Mesenchymal stem cell (in vitro differentiated cells and primary cell): ENCODE measurements at regions not wholly inside any gene's neighbourhood (a gene's known extent, or its start where the extent isn't known, plus 50 kb on each side); places are given as distances from the start of the nearest gene placed in this dataset.

Source experiments
- DNase-seq: peaks from one replicate; pipeline ENCODE4 v3.0.0-alpha.2; 2013
- H2AFZ ChIP-seq: one replicate; pipeline ENCODE4 v1.6.1; 2013; ENCODE audit warnings: low read depth, mild to moderate bottlenecking, control low read depth, inconsistent platforms, low read length, moderate library complexity
- H2AK5ac ChIP-seq: 2 replicates; pipeline ENCODE4 v1.6.1; 2013; ENCODE audit warnings: low read length, moderate library complexity, mild to moderate bottlenecking, inconsistent platforms; ENCODE audit not compliant: severe bottlenecking
- H2BK120ac ChIP-seq: one replicate; pipeline ENCODE4 v1.6.1; 2013; ENCODE audit warnings: low read depth, mild to moderate bottlenecking, inconsistent platforms, low read length, moderate library complexity
- H2BK12ac ChIP-seq, 2 experiments: one replicate each; pipeline ENCODE4 v1.6.1; 2013; ENCODE audit warnings: inconsistent platforms in 2 of 2, low read length in 2 of 2, mild to moderate bottlenecking in 2 of 2, moderate library complexity in 2 of 2, control low read depth in 1 of 2
- H2BK15ac ChIP-seq: one replicate; pipeline ENCODE4 v1.6.1; 2013; ENCODE audit warnings: mild to moderate bottlenecking, low read depth, inconsistent platforms; ENCODE audit not compliant: poor library complexity, severe bottlenecking
- H2BK5ac ChIP-seq: 2 replicates; pipeline ENCODE4 v1.6.1; 2013; ENCODE audit warnings: low read depth, mild to moderate bottlenecking, low read length, control low read depth, inconsistent platforms; ENCODE audit not compliant: poor library complexity, severe bottlenecking
- H3K14ac ChIP-seq, 2 experiments: one replicate each; pipeline ENCODE4 v1.6.1; 2013; ENCODE audit warnings: inconsistent platforms in 2 of 2, low read length in 2 of 2, control low read depth in 1 of 2, mild to moderate bottlenecking in 1 of 2, moderate library complexity in 1 of 2
- H3K18ac ChIP-seq, 2 experiments: one replicate each; pipeline ENCODE4 v1.6.1; 2013; ENCODE audit warnings: inconsistent platforms in 2 of 2, low read length in 2 of 2, control low read depth in 1 of 2, low read depth in 1 of 2, mild to moderate bottlenecking in 1 of 2
- H3K23ac ChIP-seq, 2 experiments: one replicate each; pipeline ENCODE4 v1.6.1; 2013; ENCODE audit warnings: inconsistent platforms in 2 of 2, low read length in 2 of 2, mild to moderate bottlenecking in 2 of 2, moderate library complexity in 2 of 2, control low read depth in 1 of 2
- H3K27ac ChIP-seq: 2 replicates; pipeline ENCODE4 v1.5.1; 2013; ENCODE audit warnings: mild to moderate bottlenecking, moderate library complexity, low read length, control low read depth, inconsistent platforms; ENCODE audit not compliant: poor library complexity, severe bottlenecking
- H3K27me3 ChIP-seq, 2 experiments: 2 replicates each; pipeline versions ENCODE4 v1.6.1 to v1.7.0; 2013; ENCODE audit warnings: low read length in 2 of 2, mild to moderate bottlenecking in 2 of 2, moderate library complexity in 2 of 2, control low read depth in 1 of 2, inconsistent platforms in 1 of 2; ENCODE audit not compliant: control insufficient read depth in 1 of 2, insufficient read depth in 1 of 2
- H3K36me3 ChIP-seq, 2 experiments: 2 replicates each; pipeline versions ENCODE4 v1.6.1 to v1.7.0; 2013; ENCODE audit warnings: low read length in 2 of 2, control low read depth in 1 of 2, inconsistent platforms in 1 of 2, low read depth in 1 of 2, mild to moderate bottlenecking in 1 of 2; ENCODE audit not compliant: insufficient read depth in 2 of 2, control insufficient read depth in 1 of 2
- H3K4ac ChIP-seq, 2 experiments: one replicate each; pipeline ENCODE4 v1.6.1; 2013; ENCODE audit warnings: inconsistent platforms in 2 of 2, low read length in 2 of 2, mild to moderate bottlenecking in 2 of 2, moderate library complexity in 2 of 2, control low read depth in 1 of 2, low read depth in 1 of 2
- H3K4me1 ChIP-seq: 2 replicates; pipeline ENCODE4 v1.6.1; 2013; ENCODE audit warnings: low read depth, low read length, control low read depth; ENCODE audit not compliant: control insufficient read depth, insufficient read depth
- H3K4me2 ChIP-seq: 2 replicates; pipeline ENCODE4 v1.6.1; 2013; ENCODE audit warnings: low read length, mild to moderate bottlenecking, inconsistent platforms; ENCODE audit not compliant: poor library complexity, severe bottlenecking
- H3K4me3 ChIP-seq, 2 experiments: 2 replicates each; pipeline versions ENCODE4 v1.5.1 to v1.7.0; 2013; ENCODE audit warnings: low read length in 2 of 2, mild to moderate bottlenecking in 2 of 2, control low read depth in 1 of 2, low read depth in 1 of 2; ENCODE audit not compliant: insufficient read depth in 1 of 2
- H3K79me1 ChIP-seq: replicated peaks from 2 replicates; pipeline ENCODE4 v1.6.1; 2013; ENCODE audit warnings: mild to moderate bottlenecking, control low read depth, low read length, inconsistent platforms; ENCODE audit not compliant: poor library complexity, severe bottlenecking
- H3K9ac ChIP-seq: 2 replicates; pipeline ENCODE4 v1.7.0; 2013; ENCODE audit warnings: mild to moderate bottlenecking, low read length, moderate library complexity
- H3K9me3 ChIP-seq: 2 replicates; pipeline ENCODE4 v1.7.0; 2013; ENCODE audit warnings: mild to moderate bottlenecking, low read length; ENCODE audit not compliant: control insufficient read depth
- H4K8ac ChIP-seq: one replicate; pipeline ENCODE4 v1.6.1; 2013; ENCODE audit warnings: inconsistent platforms, mild to moderate bottlenecking, low read length, moderate library complexity
- H4K91ac ChIP-seq: one replicate; pipeline ENCODE4 v1.6.1; 2013; ENCODE audit warnings: mild to moderate bottlenecking, low read length, inconsistent platforms
- WGBS: methylation state at CpG from one replicate; pipeline ENCODE4 v1.1.7; 2013; ENCODE audit warnings: mixed read lengths; 5-methylcytosine and 5-hydroxymethylcytosine counted together

DNA sequence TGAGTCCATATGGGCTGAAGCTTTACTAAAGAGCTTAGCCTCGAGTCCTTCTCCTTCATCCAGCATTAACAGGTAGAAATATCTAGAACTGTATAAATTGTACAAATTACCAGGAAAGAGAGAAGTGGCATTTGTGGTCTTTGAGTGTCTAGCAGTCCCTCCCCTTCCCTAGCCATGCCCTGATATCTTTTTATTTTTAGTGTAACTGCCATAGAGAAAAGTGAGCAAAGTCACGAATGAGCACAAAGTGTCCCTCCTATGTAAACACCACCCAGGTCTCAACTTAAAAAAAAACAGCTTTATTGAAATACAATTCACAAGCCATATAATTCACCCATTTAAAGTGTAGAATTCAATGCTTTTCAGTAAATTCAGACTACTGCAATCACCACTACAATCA lies 339.0 kb upstream of the ZMIZ1 start:
- Histone ChIP-seq H3K23ac (no peak overlapping the region), H3K27me3 (peaks cover 53 to 57% of the 10 kb centered on the region in 2 experiments), H3K4me2 (no peak overlapping the region), H3K79me1 (no peaks in the 10 kb centered on the region), H3K4me3 (no peak overlapping the region), H3K9ac (no peak overlapping the region), H3K27ac (no peak overlapping the region), H3K14ac (no peak overlapping the region), H3K4ac (no peak overlapping the region), H4K8ac (no peak overlapping the region), H3K9me3 (no peaks in the 10 kb centered on the region), H3K36me3 (no peaks in the 10 kb centered on the region), H2BK15ac (no peak overlapping the region), H2AFZ (no peak overlapping the region), H2BK120ac (no peak overlapping the region), H2BK12ac (no peak overlapping the region), H2BK5ac (no peak overlapping the region), H4K91ac (no peak overlapping the region), H3K18ac (no peak overlapping the region), H2AK5ac (no peak overlapping the region), H3K4me1 (peaks cover 2% of the 10 kb centered on the region)
- no peak for DNase-seq
- 81% methylated on average over 1 of the region's 2 CpGs for WGBS

- Histone ChIP-seq H3K18ac (no peak overlapping the region), H2AK5ac (no peak overlapping the region), H3K4me2 (no peak overlapping the region), H3K36me3 (no peaks in the 10 kb centered on the region), H2AFZ (no peak overlapping the region), H4K8ac (no peak overlapping the region), H3K27ac (no peak overlapping the region), H2BK120ac (no peak overlapping the region), H3K4me1 (peaks cover 2% of the 10 kb centered on the region), H4K91ac (no peak overlapping the region), H3K9ac (no peak overlapping the region), H3K14ac (no peak overlapping the region), H3K23ac (no peak overlapping the region), H3K4me3 (no peak overlapping the region), H2BK5ac (no peak overlapping the region), H3K79me1 (no peaks in the 10 kb centered on the region), H3K9me3 (no peaks in the 10 kb centered on the region), H2BK12ac (no peak overlapping the region), H3K4ac (no peak overlapping the region), H3K27me3 (peaks cover 47 to 66% of the 10 kb centered on the region in 2 experiments), H2BK15ac (no peak overlapping the region)
- 91% methylated on average over 8 of the region's 8 CpGs for WGBS
- no peak for DNase-seq
Observed at GRCh38 chr10:78730754-78731153, 338.0 kb upstream of the ZMIZ1 start.

DNA sequence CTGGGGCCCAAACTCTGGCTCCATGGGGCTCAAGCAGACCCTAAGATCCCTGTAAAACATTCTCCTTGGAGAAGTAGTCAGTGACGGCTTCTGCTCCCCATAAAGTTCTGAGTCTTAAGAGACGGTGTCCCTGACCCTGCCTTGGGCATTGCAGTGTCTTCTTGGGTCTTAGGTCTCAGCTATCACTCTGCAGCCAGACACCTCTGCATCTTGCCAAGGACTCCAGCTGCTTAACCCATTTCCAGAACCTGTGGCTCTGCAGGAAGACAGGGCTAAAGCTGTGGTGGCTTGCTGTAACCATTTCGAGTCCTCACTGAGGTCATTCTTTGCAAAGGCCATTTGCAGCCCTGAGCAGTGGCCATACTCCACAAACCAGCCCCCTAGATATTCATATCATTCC lies 337.1 kb upstream of the ZMIZ1 start:
- Histone ChIP-seq H3K9me3 (no peaks in the 10 kb centered on the region), H3K4me2 (no peak overlapping the region), H2BK15ac (no peak overlapping the region), H2AK5ac (no peak overlapping the region), H3K23ac (no peak overlapping the region), H3K27ac (no peak overlapping the region), H3K4me3 (no peak overlapping the region), H3K18ac (no peak overlapping the region), H3K4ac (no peak overlapping the region), H4K8ac (no peak overlapping the region), H3K36me3 (no peaks in the 10 kb centered on the region), H3K79me1 (no peaks in the 10 kb centered on the region), H3K4me1 (peaks cover 2% of the 10 kb centered on the region), H4K91ac (no peak overlapping the region), H2BK5ac (no peak overlapping the region), H2BK12ac (no peak overlapping the region), H3K27me3 (peaks cover 56 to 76% of the 10 kb centered on the region in 2 experiments), H3K9ac (no peak overlapping the region), H3K14ac (no peak overlapping the region), H2AFZ (no peak overlapping the region), H2BK120ac (no peak overlapping the region)
- DNase-seq, result no peak
- 89% methylated on average over 3 of the region's 3 CpGs for WGBS

DNA sequence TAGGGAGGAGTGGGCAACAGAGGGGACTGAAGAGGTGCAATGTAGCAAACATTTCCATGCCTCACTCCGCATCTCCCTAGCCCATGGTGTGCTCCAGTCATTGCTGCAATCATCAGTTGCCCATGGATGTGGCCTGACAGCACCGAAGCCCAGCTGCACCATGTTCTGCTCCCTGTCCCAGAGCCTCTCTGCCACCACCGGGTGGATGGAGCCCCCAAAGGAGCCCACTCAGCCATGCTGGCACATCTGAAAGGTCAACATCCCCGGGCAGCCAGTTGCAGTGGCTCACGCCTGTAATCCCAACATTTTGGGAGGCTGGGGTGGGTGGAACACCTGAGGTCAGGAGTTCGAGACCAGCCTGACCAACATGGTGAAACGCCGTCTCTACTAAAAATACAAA lies 336.4 kb upstream of the ZMIZ1 start:
- Histone ChIP-seq H3K9me3 (no peaks in the 10 kb centered on the region), H3K79me1 (no peaks in the 10 kb centered on the region), H3K4ac (no peak overlapping the region), H2BK5ac (no peak overlapping the region), H3K27ac (no peak overlapping the region), H3K14ac (peak overlapping the region in 1 of 2 experiments; percentile 44), H2AK5ac (no peak overlapping the region), H4K8ac (no peak overlapping the region), H3K27me3 (peaks cover 51 to 76% of the 10 kb centered on the region in 2 experiments), H4K91ac (no peak overlapping the region), H3K36me3 (no peaks in the 10 kb centered on the region), H2BK120ac (no peak overlapping the region), H3K23ac (no peak overlapping the region), H2BK15ac (no peak overlapping the region), H3K4me2 (no peak overlapping the region), H3K18ac (no peak overlapping the region), H2AFZ (no peak overlapping the region), H3K9ac (no peak overlapping the region), H2BK12ac (no peak overlapping the region), H3K4me3 (no peak overlapping the region), H3K4me1 (peaks cover 2% of the 10 kb centered on the region)
- 92% methylated on average over 8 of the region's 8 CpGs for WGBS
- DNase-seq, result no peak
